GM12872 (cell line): ENCODE measurements at regions not wholly inside any gene's neighbourhood (a gene's known extent, or its start where the extent isn't known, plus 50 kb on each side); places are given as distances from the start of the nearest gene placed in this dataset.

ENCODE experiments used
- CTCF ChIP-seq: IDR thresholded peaks from 3 replicates; pipeline ENCODE4 v1.5.1; 2011; ENCODE audit warnings: low read depth, mild to moderate bottlenecking, low read length, moderate library complexity; ENCODE audit not compliant: insufficient read depth

GRCh38 chr1:220326578-220326977 lies 54.3 kb upstream of the RAB3GAP2 start:
- TF ChIP-seq CTCF, result no peak

DNA sequence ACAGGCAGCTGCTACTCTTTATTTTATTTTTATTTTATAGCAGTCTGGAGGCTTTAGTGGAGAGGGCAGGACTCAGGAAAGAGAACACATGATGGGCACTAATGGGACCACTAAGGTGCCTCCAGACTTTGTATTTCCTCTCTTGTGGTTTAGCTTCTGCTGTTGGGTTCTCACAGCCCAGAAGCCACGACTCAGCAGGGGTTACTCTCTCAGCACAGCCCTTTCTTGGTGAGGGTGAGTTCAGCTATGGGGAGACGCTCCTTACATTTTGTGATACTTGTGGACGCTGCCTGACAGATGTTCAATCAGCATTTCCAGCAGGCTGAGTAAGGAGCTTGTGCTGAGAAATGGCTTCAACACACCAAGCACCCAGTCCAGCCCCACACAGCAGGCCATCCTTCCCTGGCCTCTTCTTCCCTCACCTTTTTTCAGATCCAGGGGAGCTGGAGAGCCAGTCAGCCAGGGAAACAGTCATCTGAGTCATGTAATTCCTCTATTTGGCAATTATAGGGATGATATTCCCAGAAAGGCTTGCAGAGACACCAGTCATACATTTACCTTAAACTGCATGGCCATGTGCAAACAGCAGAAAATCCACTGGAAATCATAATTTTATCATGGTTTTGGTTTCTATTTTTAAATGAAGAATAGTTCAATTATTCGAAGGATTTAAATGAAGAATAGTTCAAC lies 53.2 kb upstream of the RAB3GAP2 start:
- no peak for TF ChIP-seq CTCF

DNA sequence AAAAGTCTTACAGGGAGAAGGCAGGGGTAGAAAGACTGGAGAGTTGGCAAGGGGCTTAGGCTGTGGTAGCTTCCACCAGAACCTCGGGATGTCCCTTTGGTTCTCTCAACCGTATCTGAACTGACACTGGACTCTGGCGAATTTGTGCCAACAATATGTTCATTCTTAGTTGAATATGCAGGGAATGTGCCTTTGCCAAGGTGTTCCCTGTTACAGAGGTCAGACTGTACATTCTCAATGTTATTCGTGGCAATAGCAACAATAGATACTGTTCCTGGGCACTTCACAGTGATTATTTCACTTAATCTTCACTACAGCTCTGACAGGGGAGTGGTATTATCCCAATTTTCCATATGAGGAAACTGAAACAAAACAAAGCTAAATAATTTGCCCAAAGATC lies 51.5 kb upstream of the RAB3GAP2 start:
- no peak for TF ChIP-seq CTCF

- no peak for TF ChIP-seq CTCF
These were observed 50.3 kb upstream of the RAB3GAP2 start for GRCh38 chr1:220322570-220322969.
